Activated CD4-positive, alpha-beta T cell treated with anti-CD3 and anti-CD28 coated beads for 48 hours (primary cell): ENCODE measurements at regions not wholly inside any gene's neighbourhood (a gene's known extent, or its start where the extent isn't known, plus 50 kb on each side); places are given as distances from the start of the nearest gene placed in this dataset.
"Not testable (repeated sequence)": the region's sequence is repeated elsewhere in the genome, so short reads cannot be mapped to it uniquely, and the experiment has no call there.

Experiments
- DNase-seq: peaks from one replicate; pipeline ENCODE4 v3.0.0-alpha.2; 2020

DNA sequence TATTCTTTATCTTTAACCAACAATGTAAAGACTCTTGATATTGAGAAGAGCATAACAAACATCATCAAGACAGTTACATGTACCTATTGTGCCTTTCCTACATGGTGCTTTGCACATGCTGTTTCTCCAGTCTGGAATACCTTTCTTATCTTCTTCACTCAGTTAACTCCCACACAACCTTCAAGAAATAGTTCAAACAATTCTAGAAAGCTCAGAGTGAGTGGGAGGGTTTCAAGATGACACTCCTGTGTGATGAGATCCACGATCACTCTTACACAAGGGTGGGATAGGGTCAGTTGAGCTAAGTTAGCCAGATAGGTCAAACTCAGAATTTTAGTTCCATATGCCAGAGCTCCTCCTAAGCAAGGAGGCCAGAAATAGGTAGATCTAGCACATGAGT lies 915.5 kb downstream of the NR2F1-AS1 start:
- DNase-seq, result no peak

DNA sequence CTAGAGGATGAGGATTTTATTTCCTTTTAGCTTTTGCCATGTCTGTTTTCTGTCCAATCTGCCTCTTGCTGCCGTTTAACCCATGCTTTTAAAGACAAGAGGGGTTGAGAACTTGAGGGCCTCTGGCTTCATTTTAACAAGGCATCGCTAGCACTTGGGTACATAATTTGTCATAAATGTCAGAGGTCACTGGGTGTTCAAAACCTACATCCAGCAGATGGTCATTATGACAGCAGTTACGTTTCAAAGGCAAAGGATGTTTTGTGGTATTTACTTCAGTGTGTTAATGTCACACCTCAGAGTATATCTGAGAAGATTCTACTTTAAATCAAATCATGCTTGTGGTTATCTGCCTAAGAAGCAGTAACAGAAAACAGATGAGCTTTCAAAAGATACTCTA lies 918.3 kb downstream of the NR2F1-AS1 start:
- DNase-seq, result no peak

DNA sequence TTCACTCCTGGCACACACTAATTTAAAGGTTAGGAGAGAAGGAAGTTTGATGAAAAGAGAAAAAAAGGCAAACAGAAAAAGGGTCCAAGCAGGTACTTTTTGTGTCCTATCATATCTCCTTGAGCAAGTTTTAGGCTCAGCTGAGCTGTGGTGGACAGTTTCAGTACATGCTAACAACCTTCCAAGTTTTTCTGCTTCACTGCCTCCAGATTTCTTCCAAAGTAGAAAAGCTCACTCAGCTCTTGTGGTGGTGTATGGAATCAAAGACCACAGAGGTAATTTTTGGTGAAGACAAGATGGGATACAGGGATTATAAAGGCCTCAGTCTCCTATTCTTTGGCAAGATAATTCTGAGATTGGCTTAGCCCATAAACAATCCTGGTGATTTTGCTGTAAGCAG lies 921.8 kb downstream of the NR2F1-AS1 start:
- DNase-seq, result no peak

DNA sequence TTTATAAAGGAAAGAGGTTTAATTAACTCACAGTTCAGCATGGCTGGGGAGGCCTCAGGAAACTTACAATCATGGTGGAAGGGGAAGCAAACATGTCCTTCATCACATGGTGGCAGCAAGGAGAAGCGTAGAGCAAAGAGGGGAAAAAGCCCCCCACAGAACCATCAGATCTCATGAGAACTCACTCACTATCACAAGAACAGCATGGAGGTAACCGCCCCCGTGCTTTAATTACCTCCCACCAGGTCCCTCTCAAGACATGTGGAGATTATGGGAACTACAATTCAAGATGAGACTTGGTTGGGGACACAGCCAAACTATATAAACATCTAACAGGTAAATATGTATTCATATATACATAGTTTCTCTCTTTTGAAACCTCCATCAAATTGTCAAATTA lies 926.4 kb downstream of the NR2F1-AS1 start:
- not testable (repeated sequence) for DNase-seq

DNA sequence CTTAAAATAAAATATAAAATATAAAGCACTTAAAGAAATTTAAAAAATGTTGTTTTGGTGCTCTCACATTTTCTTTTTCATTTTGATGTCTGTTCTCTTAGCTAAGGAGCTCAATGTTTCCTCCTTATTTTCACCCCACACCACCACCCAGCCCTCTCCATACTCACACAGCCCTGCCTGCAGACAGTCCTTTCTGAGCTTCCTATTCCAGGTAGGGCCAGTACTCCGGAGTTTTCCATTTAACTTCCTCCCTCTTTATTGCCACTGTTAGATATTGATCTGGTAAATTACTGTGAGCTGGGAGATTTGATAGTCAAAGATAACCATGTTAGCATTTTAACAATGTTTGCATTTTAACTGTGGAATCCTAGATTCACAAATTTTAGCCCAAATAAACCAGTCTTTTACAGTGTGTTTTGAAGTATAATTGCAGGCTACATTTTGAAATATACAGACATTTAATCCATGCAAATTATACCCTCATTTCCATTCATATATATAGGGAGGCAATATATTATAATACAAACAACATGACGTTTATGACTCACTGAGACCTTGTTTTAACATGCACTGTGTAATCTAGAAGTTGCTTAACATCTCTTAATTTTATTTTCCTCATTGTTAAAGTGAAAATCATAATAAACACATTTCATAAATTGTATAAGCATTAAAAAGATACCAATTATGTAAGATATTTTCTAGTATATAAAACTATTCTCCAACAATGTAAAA lies 927.1 kb downstream of the NR2F1-AS1 start:
- no peak for DNase-seq

DNA sequence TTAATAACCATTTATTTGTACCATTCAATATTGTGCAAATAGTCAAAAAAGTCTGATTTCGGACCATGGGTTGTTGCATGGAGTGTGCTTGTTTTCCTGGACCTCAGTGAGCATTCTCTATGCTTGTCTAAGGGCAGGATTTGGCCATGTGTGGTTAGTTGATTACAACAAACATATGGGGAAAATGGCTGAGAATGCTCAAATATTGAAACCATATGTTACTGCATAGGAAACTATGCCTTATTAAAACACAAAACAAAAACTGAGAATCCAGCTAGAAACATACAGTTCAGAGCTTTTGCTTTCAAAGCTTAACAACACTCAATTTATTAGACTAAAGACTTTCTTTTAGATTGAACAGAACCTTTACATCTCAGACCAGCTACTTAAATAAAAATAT lies 928.3 kb downstream of the NR2F1-AS1 start:
- no peak for DNase-seq

DNA sequence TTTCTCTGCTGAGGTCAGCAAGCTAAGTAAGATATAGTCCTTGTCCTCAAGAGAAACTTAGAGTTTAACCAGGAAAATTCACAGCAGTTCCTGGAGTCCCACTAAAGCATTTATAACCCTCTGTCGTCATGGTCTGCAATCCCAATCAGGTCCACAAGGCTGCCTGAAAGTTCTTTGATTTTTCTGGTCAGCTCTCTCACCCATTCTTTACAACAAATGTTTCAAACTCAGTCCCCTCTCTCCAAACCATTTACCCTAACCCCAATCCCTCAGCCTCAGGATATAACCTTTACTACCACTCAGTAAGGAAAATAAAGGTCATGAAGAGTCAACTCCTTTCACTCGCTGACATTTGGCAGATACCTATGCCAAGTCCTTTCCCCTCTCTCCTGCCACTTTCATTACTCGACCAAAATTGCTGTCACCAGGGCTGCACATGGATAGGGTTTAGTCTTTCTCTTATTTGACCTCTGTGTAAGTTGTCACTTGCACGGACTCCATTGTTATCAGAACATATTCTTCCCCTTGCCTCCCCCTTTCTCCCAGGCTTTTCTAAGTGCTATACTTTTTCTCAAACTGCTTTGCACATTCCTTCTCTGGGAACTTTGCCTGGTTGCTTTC lies 936.6 kb downstream of the NR2F1-AS1 start:
- DNase-seq, result no peak

DNA sequence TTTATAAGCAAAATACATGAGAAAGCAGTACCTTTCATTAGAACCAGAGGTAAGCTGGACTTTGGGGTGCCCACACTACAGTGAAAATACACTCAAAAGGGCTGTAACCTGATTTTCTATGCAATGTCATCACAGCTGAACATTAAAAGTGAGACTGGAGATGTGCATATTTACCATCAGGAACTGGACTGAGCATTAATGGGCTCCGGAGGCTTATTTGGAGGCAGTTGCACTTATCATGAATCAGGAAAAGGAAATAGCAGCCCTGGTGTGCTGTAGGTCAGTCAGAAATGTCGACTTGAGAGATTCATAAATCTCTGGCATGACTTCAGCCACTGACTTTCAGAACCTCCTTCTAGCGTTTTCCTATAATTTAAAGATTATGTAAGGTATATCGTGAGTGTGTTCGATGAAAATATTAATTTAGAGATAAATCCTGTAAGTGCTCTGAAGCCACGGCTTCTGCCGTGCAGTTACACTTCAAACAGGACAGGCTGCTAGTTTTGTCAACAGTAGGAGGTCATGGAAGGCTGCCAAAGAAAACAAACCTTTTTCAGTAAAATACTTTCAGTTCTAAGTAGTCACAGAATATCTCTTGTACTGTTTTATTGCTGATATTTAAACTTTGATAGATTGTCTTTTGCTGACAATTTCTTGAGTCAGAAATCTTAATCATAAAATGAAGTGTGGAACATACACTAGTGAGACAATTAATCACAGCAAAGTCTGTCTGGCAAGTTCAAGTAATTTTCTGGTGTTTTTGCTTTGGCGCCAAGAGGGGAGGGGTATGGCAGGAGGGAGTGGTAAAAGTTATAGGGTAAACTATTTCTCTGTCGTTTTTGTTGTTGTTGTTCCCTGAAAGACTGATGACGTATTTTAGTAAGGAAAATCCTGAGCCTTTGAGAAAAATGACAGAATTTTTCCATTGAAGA lies 939.7 kb downstream of the NR2F1-AS1 start:
- no peak for DNase-seq

DNA sequence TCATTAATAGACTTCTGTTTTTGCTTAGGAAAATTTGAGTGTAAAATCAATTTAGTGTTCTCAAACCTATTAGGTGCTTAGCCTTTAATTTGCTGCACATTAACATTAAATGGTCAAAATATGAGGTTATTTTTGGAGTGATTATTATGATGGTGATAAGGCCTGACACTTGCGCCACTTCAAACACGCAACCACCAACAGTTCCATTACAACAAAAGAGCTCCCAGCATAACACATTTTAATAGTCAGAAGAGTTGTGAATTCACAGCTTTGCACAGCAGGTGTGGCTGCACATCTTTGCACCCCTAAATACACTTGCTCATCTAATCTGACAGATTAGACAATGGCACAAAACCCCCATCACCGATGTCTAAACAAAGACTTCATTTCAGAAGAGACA lies 940.7 kb downstream of the NR2F1-AS1 start:
- DNase-seq, result no peak

DNA sequence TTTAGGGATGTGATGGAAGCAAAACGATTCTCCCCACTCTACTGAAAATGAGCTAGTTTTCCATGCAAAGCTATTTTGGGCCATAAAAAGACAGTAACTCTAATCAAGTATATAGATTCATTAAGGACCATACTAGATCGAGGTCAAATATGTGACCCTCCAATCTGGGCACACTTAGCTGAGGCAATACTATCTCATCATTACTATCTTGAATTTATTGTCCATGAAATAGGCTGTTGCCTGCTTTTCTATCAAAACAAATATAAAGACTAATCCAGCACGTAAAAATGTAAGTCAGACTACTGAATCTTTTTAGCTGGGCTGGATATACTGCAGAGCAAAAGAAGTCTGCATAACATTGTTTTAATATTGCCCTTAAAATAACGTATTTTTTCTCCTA lies 943.1 kb downstream of the NR2F1-AS1 start:
- DNase-seq, result no peak

DNA sequence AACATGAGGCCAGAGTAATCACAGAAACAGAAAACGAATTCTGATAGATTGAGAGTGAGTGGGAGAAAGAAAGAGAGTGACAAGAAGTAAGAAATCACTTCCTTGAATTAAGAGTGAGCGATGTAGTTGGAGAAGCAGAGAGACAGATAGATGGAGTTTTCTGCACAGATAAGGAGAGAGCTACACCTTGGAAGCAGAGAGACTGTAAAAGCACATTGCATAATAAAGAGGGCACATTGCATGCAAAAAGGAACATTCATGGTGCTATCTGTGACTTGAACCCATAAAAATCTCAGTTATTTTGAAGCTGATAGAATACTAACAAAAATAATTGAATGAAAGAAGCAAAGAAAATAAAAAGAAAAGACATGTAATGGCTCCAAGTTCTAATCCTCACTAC lies 943.8 kb downstream of the NR2F1-AS1 start:
- no peak for DNase-seq

DNA sequence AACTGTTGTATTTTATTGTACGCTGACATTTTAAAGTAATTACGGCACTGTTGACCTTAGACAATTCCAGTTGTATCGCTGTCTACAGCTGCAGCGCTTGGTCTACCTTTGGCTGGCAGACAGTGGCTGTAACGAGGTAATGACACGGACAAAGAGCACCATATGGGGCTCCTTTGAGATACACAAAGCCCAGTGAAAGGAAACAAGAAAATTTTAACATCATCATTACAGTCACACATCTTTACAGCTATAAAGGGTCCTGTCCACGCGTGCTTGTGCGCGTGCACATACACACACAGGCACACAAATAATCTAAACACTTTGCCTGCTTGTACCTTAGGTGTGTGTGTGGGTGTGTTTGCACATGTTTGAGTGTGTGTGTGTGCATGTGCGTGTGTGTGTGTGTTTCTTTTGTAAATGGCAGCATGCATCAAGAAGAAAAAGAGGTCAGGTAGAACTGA lies 946.0 kb downstream of the NR2F1-AS1 start:
- DNase-seq, result no peak

DNA sequence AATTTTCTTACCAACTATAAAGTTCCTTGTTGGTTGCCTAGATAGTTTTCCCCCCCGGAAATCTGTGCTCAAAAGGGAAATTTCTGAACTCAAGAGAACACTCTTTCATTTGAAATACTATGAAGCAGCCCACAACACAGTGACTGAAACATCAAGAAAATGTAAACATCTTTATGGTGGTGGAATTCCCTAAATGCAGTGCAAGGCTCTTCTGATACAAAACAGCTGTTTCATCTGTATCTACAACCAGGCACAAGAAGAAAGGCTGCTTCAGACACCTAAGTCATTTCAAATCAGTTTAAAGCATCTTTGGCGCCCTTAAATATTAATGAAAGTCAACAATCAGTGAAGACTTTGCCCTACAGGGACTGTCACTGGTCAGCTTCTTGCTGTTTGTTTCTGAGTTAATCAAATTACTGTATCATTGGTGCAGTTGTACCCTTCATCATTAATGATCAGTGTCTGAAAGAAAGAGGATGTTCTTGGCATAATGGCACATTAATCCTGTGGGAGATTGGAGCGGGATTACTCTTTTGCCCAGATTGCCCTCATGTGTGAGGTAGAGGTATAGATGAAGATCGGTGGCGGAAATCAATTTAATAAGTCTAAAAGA lies 947.0 kb downstream of the NR2F1-AS1 start:
- DNase-seq, result no peak

DNA sequence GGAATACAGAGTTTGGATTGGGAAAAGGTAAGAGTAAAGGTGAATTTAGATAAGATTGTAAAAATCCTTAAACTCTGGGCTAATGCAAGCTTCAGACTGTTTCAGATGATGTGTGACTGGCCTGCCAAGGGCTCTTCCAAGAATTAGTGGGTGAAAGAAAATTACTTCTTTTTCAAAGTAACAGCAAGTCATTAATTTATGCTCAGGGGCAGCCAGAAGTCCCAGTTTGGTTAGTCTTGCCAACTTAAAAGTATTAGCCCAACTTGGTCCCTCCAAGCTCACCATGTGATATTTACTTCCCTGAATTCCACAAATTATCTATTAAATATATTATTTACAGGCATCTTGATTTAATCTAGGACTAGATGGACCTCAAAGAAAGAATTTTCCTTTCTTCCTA lies 947.8 kb downstream of the NR2F1-AS1 start:
- DNase-seq, result no peak

DNA sequence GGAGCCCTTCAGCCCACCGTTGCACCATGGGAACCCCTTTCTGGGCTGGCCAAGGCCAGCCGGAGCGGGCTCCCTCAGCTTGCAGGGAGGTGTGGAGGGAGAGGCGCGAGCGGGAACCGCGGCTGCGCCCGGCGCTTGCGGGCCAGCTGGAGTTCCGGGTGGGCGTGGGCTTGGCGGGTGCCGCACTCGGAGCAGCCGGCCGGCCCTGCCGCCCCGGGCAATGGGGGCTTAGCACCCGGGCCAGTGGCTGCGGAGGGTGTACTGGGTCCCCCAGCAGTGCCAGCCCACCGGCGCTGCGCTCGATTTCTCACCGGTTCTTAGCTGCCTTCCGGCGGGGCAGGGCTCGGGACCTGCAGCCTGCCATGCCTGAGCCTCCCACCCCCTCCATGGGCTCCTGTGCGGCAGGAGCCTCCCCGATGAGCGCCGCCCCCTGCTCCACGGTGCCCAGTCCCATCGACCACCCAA lies 949.8 kb downstream of the NR2F1-AS1 start:
- DNase-seq, result not testable (repeated sequence)

DNA sequence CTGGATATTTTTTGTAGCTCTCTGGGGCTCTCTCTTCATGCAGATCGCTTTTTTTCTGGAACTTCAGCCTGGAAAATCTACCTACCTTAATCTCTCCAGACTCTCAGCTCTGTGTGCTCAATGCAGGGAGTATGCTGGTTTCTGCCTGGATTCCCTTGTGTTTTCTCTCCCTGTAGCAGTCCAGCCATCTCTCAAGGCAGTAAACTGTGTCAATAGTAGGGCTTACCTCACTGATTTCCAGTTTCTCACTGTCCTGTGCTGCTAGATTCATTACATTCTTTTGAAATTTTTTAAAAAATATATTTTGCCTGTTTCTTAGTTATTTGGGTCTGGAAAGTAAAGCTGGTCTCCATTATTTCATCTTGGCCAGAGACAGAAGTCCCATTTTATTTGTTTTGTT lies 951.4 kb downstream of the NR2F1-AS1 start:
- DNase-seq, result no peak

DNA sequence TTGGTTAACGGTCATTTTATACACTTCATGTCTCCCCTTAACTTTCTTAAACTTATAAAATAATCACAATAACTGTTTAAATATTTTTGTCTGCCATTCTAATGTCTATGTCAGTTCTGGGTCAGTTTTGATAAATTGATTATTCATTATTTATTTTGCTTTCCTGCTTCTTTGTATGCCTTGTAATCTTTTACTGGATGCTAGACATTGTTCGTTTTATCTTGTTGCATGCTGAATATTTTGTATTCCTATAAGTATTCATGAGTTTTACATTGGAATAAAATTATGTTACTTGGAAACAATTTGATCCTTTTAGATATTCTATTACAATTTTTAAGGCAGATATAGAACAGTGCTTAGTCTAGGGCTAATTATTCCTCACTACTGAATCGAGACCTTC lies 952.0 kb downstream of the NR2F1-AS1 start:
- no peak for DNase-seq

DNA sequence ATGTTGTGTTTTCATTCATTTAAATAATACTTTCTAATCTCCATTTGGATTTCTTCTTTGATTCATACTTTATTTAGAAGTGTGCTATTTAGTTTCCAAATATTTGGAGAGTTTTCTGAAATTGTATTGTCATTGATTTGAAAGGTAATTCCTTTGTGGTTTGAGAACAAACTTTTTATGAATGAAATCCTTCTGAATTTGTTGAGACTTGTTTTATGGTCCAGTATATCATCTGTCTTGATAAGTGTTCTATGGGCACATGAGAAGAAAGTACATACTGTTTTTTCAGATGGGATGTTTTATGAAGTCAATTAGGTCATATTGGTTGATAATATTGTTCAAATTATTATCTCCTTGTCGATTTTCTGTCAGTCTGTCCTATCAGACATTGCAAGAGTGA lies 953.8 kb downstream of the NR2F1-AS1 start:
- DNase-seq, result no peak

DNA sequence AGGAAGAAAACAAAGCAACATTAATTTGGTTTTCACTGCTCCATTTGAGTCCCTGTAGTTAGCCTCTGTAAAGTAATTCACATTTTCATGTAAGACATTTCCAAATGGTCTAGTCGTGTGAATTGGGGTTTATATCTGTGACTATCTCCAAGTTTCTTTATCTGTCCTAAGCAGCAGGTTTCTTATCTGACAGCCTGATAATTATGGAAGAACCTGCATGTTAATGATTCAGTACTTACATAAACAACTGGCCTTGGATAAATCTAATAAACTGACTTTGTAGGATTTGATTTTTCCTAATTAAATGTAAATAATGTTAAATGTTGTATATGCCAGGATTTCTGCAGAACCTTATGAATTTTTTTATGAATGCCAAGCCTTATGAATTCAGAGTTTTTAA lies 964.9 kb downstream of the NR2F1-AS1 start:
- no peak for DNase-seq

DNA sequence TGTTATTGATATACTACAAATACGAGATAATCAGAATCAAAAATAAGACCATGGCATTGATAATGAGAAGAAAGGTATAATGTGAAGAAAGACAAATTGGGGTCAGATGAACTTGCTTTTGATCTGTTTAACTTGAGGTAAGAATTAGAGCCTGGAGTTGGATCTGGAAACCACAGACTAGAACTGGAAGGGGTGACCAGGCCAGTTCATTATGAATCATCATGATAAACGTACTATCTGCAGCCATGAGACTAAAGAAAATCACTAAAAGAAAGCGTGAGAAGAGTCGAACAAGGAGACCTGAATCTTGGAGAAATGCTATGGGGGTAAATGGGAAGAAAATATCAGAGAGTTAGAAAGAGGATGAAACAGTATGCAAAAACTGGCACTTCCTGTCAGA lies 967.5 kb downstream of the NR2F1-AS1 start:
- no peak for DNase-seq

DNA sequence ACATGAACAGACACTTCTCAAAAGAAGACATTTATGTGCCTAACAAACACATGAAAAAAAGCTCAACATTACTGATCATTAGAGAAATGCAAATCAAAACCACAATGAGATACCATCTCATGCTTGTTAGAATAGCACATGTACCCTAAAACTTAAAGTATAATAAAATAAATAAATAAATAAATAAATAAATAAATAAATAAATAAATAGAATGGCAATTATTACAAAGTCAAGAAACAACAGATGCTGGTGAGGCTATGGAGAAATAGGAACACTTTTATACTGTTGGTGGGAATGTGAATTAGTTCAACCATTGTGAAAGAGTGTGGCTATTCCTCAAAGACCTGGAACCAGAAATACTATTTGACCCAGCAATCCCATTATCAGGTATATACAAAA lies 970.6 kb downstream of the NR2F1-AS1 start:
- DNase-seq, result not testable (repeated sequence)

DNA sequence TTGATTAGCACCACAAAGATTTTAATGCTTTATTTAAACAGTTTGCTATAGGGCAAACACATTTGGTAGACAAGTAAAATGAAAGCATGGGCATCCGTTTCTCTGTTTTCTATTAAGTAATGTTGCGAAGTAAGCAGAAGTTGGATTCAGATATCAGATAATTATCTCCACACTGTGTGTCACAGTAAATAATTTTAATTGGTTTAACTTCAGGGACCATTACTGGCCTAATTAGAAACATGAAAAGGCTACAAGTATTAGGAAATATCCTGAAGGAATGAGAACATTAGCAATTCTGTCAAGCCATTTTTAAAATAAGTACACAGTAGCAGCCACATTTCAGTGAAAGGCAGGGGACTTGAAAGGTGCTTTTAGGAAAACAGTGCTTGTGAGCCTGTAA lies 975.4 kb downstream of the NR2F1-AS1 start:
- DNase-seq, result no peak

DNA sequence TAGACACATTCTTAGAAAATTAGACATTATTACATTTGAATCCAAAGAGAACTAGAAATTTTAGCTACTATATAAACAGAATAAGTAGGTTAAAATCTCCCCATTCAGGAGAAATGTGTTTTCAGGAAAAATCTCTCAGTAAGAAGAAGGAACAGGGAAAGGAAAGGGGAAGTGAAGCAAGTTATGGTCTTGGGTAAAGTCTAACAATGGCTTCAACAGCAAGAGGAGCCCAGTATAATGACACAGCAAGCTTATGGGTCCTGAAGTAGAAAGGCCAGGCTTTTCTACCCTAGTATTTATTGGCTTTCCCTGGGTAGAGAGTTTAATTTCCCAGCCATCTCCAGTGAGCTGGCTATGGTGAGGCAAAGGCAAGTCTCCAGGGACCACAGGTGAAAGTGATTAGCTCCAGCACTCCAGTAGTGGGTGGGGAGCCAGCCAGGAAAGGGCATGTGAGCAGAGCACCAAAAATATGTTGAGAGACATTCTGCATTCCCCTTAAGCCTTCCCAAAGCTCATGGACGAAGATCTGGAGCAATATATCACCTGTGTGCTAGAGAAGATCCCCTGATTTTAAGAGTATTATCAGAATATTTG lies 981.7 kb downstream of the NR2F1-AS1 start:
- no peak for DNase-seq
